SK-N-MC (cell line): ENCODE measurements at regions not wholly inside any gene's neighbourhood (a gene's known extent, or its start where the extent isn't known, plus 50 kb on each side); places are given as distances from the start of the nearest gene placed in this dataset.

Source experiments
- EZH2 ChIP-seq: fragments of 200-600 bp; sonication (generic); IDR thresholded peaks from one replicate; pipeline ENCODE4 v1.6.1; 2017; ENCODE audit warnings: antibody characterized with exemption
- FOXP2 ChIP-seq: optimal IDR thresholded peaks from 2 replicates; pipeline ENCODE3; 2011; ENCODE audit warnings: mild to moderate bottlenecking, moderate library complexity; ENCODE audit not compliant: insufficient read depth; ENCODE audit errors: extremely low read length, control extremely low read depth
- POLR2AphosphoS5 ChIP-seq: IDR thresholded peaks from 2 replicates; pipeline ENCODE4 v1.6.1; 2012; ENCODE audit warnings: mild to moderate bottlenecking, low read depth, low read length, borderline replicate concordance

- no peak for TF ChIP-seq POLR2AphosphoS5
- no peak for TF ChIP-seq EZH2
- no peak for TF ChIP-seq FOXP2
Observed at GRCh38 chr20:10853176-10853575, 179.4 kb upstream of the JAG1 start.
